ENCODE measurements at regions not wholly inside any gene's neighbourhood (a gene's known extent, or its start where the extent isn't known, plus 50 kb on each side); places are given as distances from the start of the nearest gene placed in this dataset.
"Not testable (repeated sequence)": the region's sequence is repeated elsewhere in the genome, so short reads cannot be mapped to it uniquely, and the experiment has no call there.

GRCh38 chr2:107146181-107146580, 260.2 kb upstream of the ST6GAL2 start:
- TF ChIP-seq GATA2 (CRISPR knock-in tag; IDR thresholded peaks at IDR 0.05) (no peak), TCF12 (IDR thresholded peaks at IDR 0.05) (no peak), NRF1 (IDR thresholded peaks at IDR 0.05; ENCODE audit: low read depth, low read length) (no peak), FOXJ3 (CRISPR knock-in tag; IDR thresholded peaks at IDR 0.05) (no peak), EZH2phosphoT487 (IDR thresholded peaks at IDR 0.05; ENCODE audit: borderline replicate concordance, low read depth) (no peak), EP300 (IDR thresholded peaks at IDR 0.05; ENCODE audit: borderline replicate concordance in 1 of 2, low read depth in 1 of 2, low read length in 1 of 2) (no peak), FOSL2 (IDR thresholded peaks at IDR 0.05; ENCODE audit: borderline replicate concordance, low read depth) (no peak)
- Histone ChIP-seq H3K4me2 (no peak overlapping the region), H3K9me3 (no peaks in the 10 kb centered on the region), H3K79me2 (ENCODE audit: insufficient read depth) (no peaks in the 10 kb centered on the region), H3F3A (replicated peaks; ENCODE audit: insufficient read depth) (no peaks in the 10 kb centered on the region), H3K4me1 (ENCODE audit: control insufficient read depth in 1 of 2, insufficient read depth in 2 of 2, low read depth in 1 of 2, low read length in 1 of 2) (no peaks in the 10 kb centered on the region), H3K27me3 (ENCODE audit: insufficient read depth) (no peaks in the 10 kb centered on the region), H4K20me1 (ENCODE audit: insufficient read depth) (no peaks in the 10 kb centered on the region), H2AFZ (ENCODE audit: low read depth) (no peak overlapping the region), H3K4me3 (ENCODE audit: low read depth in 2 of 2, low read length in 1 of 2) (no peak overlapping the region), H3K27ac (ENCODE audit: low read depth in 2 of 2, low read length in 1 of 2) (no peak overlapping the region), H3K9me2 (no peaks in the 10 kb centered on the region), H3K36me3 (replicated peaks in 1 of 2; ENCODE audit: control insufficient read depth in 1 of 2, insufficient read depth in 2 of 2, low read length in 1 of 2) (no peaks in the 10 kb centered on the region), H3K9ac (no peak overlapping the region)
- CTCF ChIA-PET = no interaction called here
- WGBS (ENCODE audit: low lambda C conversion rate) = 80% methylated on average over 2 of the region's 2 CpGs
- POLR2A ChIA-PET = no interaction called here
- DNase-seq = no peak

- 54% methylated on average over 5 of the region's 5 CpGs for WGBS (ENCODE audit: low lambda C conversion rate)
- CTCF ChIA-PET = not testable (repeated sequence)
Measured at GRCh38 chr2:107146645-107147044, 260.7 kb upstream of the ST6GAL2 start.

GRCh38 chr2:107148055-107148454, 262.1 kb upstream of the ST6GAL2 start:
- no peak overlapping the region for H3K9ac ChIP-seq
- no peaks in the 10 kb centered on the region for H3K36me3 ChIP-seq (replicated peaks in 1 of 2; ENCODE audit: control insufficient read depth in 1 of 2, insufficient read depth in 2 of 2, low read length in 1 of 2)
- CTCF ChIA-PET = interaction anchor here (0.8 to 1.5 kb wide), 2 partner anchors 27 to 262 kb away, joined by 3 read pairs; partner anchors contain the start of gene ST6GAL2
- no peaks in the 10 kb centered on the region for H4K20me1 ChIP-seq (ENCODE audit: insufficient read depth)
- no peaks in the 10 kb centered on the region for H3K4me1 ChIP-seq (ENCODE audit: control insufficient read depth in 1 of 2, insufficient read depth in 2 of 2, low read depth in 1 of 2, low read length in 1 of 2)
- H2AFZ ChIP-seq (ENCODE audit: low read depth) = no peak overlapping the region
- no peaks in the 10 kb centered on the region for H3K79me2 ChIP-seq (ENCODE audit: insufficient read depth)
- H3K9me2 ChIP-seq = no peaks in the 10 kb centered on the region
- no peak overlapping the region for H3K27ac ChIP-seq (ENCODE audit: low read depth in 2 of 2, low read length in 1 of 2)
- H3K9me3 ChIP-seq = no peaks in the 10 kb centered on the region
- H3F3A ChIP-seq (replicated peaks; ENCODE audit: insufficient read depth) = no peaks in the 10 kb centered on the region
- no peak overlapping the region for H3K4me2 ChIP-seq
- 59% methylated on average over 3 of the region's 3 CpGs for WGBS (ENCODE audit: low lambda C conversion rate)
- no peaks in the 10 kb centered on the region for H3K27me3 ChIP-seq (ENCODE audit: insufficient read depth)
- no peak overlapping the region for H3K4me3 ChIP-seq (ENCODE audit: low read depth in 2 of 2, low read length in 1 of 2)
- DNase-seq = no peak
- POLR2A ChIA-PET = interaction anchor here (0.6 kb wide), 1 partner anchor 11 kb away, joined by 3 read pairs; no protein-coding TSS in a partner anchor
- TF ChIP-seq TEAD4 (IDR thresholded peaks at IDR 0.05; ENCODE audit: borderline replicate concordance, insufficient read depth) = no peak
- no peak for TF ChIP-seq FOXM1 (IDR thresholded peaks at IDR 0.05; ENCODE audit: low read depth)
- TF ChIP-seq GATA2 (CRISPR knock-in tag; IDR thresholded peaks at IDR 0.05) = no peak
- no peak for TF ChIP-seq TAF1 (IDR thresholded peaks at IDR 0.05; ENCODE audit: borderline replicate concordance, low read depth, low read length)
- TF ChIP-seq SMC3 (IDR thresholded peaks at IDR 0.05; ENCODE audit: low read depth, low read length) = no peak
- TF ChIP-seq YY1 (IDR thresholded peaks at IDR 0.05; ENCODE audit: low read depth) = no peak
- no peak for TF ChIP-seq IRF3 (IDR thresholded peaks at IDR 0.05; ENCODE audit: low read depth, low read length)
- no peak for TF ChIP-seq MEF2A (IDR thresholded peaks at IDR 0.05; ENCODE audit: borderline replicate concordance, low read depth)
- TF ChIP-seq RAD21 (IDR thresholded peaks at IDR 0.05; ENCODE audit: low read length) = no peak
- no peak for TF ChIP-seq USF2 (IDR thresholded peaks at IDR 0.05; ENCODE audit: borderline replicate concordance, low read depth, low read length)
- no peak for TF ChIP-seq NFIC (IDR thresholded peaks at IDR 0.05; ENCODE audit: borderline replicate concordance)
- no peak for TF ChIP-seq EP300 (IDR thresholded peaks at IDR 0.05; ENCODE audit: borderline replicate concordance in 1 of 2, low read depth in 1 of 2, low read length in 1 of 2)
- no peak for TF ChIP-seq SIN3A (IDR thresholded peaks at IDR 0.05; ENCODE audit: borderline replicate concordance, low read depth, low read length)
- no peak for TF ChIP-seq JUND (IDR thresholded peaks at IDR 0.05)
- no peak for TF ChIP-seq RCOR1 (IDR thresholded peaks at IDR 0.05; ENCODE audit: low read length)
- TF ChIP-seq NRF1 (IDR thresholded peaks at IDR 0.05; ENCODE audit: low read depth, low read length) = no peak
- no peak for TF ChIP-seq CHD2 (IDR thresholded peaks at IDR 0.05; ENCODE audit: low read length, partially characterized antibody)

More at GRCh38 chr2:107146645-107147044, 260.7 kb upstream of the ST6GAL2 start:
- H2AFZ ChIP-seq (ENCODE audit: low read depth); H3K9me3 ChIP-seq; DNase-seq; H4K20me1 ChIP-seq (ENCODE audit: insufficient read depth); POLR2A ChIA-PET; H3K9ac ChIP-seq; H3K27ac ChIP-seq (ENCODE audit: low read depth in 2 of 2, low read length in 1 of 2); H3K9me2 ChIP-seq; H3K27me3 ChIP-seq (ENCODE audit: insufficient read depth); H3K79me2 ChIP-seq (ENCODE audit: insufficient read depth); H3F3A ChIP-seq (replicated peaks; ENCODE audit: insufficient read depth); H3K4me3 ChIP-seq (ENCODE audit: low read depth in 2 of 2, low read length in 1 of 2); H3K4me2 ChIP-seq; H3K36me3 ChIP-seq (replicated peaks in 1 of 2; ENCODE audit: control insufficient read depth in 1 of 2, insufficient read depth in 2 of 2, low read length in 1 of 2); H3K4me1 ChIP-seq (ENCODE audit: control insufficient read depth in 1 of 2, insufficient read depth in 2 of 2, low read depth in 1 of 2, low read length in 1 of 2): not testable (repeated sequence)

All from SK-N-SH (cell line).